Activated naive CD8-positive, alpha-beta T cell treated with anti-CD3 and anti-CD28 coated beads, Interleukin-2, amount 50 U/mL, for 24 hours (primary cell): ENCODE measurements at regions not wholly inside any gene's neighbourhood (a gene's known extent, or its start where the extent isn't known, plus 50 kb on each side); places are given as distances from the start of the nearest gene placed in this dataset.

ENCODE experiments used
- ATAC-seq: fragments of 150-1000 bp; cut with Tn5 transposase; one replicate; pipeline ENCODE4 v1.10.0; 2021
- DNase-seq: peaks from one replicate; pipeline ENCODE4 v3.0.0; 2021
- H3K27ac Mint-ChIP-seq: one replicate; pipeline ENCODE4 v1.8.0; 2021; ENCODE audit warnings: mild to moderate bottlenecking, mixed read lengths
- H3K27me3 Mint-ChIP-seq: one replicate; pipeline ENCODE4 v1.8.0; 2021; ENCODE audit warnings: mixed read lengths
- H3K36me3 Mint-ChIP-seq: one replicate; pipeline ENCODE4 v1.8.0; 2021; ENCODE audit warnings: low read depth, mixed read lengths
- H3K4me1 Mint-ChIP-seq: one replicate; pipeline ENCODE4 v1.8.0; 2021; ENCODE audit warnings: mixed read lengths
- H3K4me3 Mint-ChIP-seq: one replicate; pipeline ENCODE4 v1.8.0; 2021; ENCODE audit warnings: mild to moderate bottlenecking, moderate library complexity, mixed read lengths
- H3K9me3 Mint-ChIP-seq: one replicate; pipeline ENCODE4 v1.8.0; 2021; ENCODE audit warnings: mixed read lengths

DNA sequence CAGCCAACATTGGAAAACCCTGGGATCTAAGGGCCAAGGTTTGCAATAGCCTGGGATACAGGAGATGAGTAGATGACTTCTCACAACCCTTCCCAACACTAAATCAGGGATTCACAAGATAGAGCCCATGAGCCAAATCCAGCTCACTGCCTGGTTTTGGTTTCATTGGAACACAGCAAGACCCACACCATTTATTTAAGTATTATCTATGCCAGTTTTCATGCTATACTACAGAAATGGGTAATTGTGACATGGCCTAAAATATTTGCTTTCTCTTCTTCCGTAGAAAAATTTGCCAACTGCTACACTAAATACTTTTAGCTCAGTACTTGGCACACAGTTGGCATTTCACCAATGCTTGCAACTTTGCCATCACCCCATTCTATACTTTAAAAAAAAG, 132.0 kb upstream of the LMCD1 start:
- no peak for DNase-seq
- Mint-ChIP-seq H3K27ac (no peak overlapping the region), H3K27me3 (peaks cover 2% of the 10 kb centered on the region), H3K4me3 (no peak overlapping the region), H3K4me1 (no peaks in the 10 kb centered on the region), H3K36me3 (peaks cover 4% of the 10 kb centered on the region), H3K9me3 (peaks cover 4% of the 10 kb centered on the region)
- no peak for ATAC-seq

DNA sequence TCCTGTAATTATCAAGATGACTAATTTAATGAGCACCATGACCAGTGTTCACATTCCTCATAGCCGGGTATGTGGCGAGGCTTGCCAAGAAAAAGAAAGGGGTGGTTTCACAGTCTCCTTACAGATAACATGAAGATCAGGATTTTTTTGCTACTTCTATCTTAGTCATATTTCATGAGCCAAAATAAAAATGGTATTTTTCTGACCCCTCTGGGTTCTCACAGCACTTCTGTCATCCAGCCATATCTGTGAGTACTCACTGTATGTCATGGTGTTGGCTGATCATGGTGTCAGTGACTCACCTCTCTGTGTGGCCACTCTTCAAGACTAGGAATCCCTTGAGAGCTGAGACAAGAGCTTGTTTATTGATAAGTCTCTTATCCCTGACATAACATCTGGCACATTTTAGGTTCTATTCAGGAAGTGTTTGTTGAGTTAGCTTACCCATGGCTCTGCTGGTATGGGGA, 130.5 kb upstream of the LMCD1 start:
- Mint-ChIP-seq H3K9me3 (peaks cover 9% of the 10 kb centered on the region), H3K36me3 (peaks cover 7% of the 10 kb centered on the region), H3K27ac (no peak overlapping the region), H3K27me3 (peaks cover 2% of the 10 kb centered on the region), H3K4me1 (no peaks in the 10 kb centered on the region), H3K4me3 (no peak overlapping the region)
- ATAC-seq (peak; percentile 36), DNase-seq (no peak)

DNA sequence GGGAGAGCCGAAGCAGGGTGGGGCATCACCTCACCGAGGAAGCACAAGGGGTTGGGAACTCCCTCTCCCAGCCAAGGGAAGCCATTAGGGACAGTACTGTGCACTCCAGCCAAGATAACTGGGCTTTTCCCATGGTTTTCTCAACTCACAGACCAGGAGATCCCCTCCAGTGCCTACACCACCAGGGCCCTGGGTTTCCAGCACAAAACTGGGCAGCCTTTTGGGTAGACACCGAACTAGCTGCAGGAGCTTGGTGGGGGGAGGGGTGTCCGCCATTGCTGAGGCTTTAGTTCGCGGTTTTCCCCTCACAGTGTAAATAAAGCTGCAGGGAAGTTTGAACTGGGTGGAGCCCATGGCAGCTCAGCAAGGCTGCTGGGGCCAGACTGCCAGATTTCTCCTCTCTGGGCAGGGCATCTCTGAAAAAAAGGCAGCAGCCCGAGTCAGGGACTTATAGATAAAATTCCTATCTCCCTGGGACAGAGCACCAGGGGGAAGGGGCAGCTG, 129.6 kb upstream of the LMCD1 start:
- H3K36me3 Mint-ChIP-seq: peaks cover 7% of the 10 kb centered on the region
- H3K4me3 Mint-ChIP-seq: no peak overlapping the region
- H3K27ac Mint-ChIP-seq: no peak overlapping the region
- DNase-seq: no peak
- H3K27me3 Mint-ChIP-seq: peaks cover 2% of the 10 kb centered on the region
- ATAC-seq: no peak
- H3K9me3 Mint-ChIP-seq: peaks cover 18% of the 10 kb centered on the region
- no peaks in the 10 kb centered on the region for H3K4me1 Mint-ChIP-seq

DNA sequence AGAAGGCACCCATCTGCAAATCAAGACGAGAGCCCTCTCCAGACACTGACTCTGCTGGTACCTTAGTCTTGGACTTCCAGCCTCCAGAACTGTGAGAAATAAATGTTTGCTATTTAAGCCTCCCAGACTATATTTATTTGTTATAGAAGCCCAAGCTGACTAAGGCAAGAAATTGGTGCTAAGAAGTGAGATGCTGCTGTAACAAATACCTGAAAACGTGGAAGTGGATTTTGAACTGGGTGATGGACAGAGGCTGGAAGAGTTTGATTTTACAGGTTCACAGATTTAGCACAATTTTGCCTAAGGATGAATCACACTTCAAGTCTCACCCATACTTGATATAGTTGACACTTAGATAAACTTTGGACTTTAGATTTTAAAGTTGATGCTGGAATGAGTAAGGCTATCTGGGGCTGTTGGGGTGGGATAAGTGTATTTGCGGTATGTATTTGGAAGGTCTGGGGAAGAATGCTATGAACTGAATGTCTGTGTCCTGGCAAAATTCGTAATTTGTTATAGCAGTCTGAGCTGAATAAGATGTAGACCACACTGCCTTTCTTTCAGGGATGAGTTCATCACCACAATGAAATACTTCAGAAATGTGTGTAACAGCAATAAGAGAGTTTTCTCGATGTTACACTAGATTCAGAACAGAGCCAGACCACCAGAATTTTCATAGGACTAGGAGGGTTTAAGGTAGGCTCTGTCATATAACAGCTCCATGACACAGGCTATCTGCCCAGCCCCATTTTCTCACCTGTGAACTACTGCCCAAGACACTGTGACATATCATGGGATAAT, 120.5 kb upstream of the LMCD1 start:
- peaks cover 1% of the 10 kb centered on the region for H3K4me1 Mint-ChIP-seq
- no peak for DNase-seq
- H3K4me3 Mint-ChIP-seq: no peak overlapping the region
- peaks cover 10% of the 10 kb centered on the region for H3K9me3 Mint-ChIP-seq
- no peak for ATAC-seq
- H3K27ac Mint-ChIP-seq: no peak overlapping the region
- H3K36me3 Mint-ChIP-seq: no peaks in the 10 kb centered on the region
- no peaks in the 10 kb centered on the region for H3K27me3 Mint-ChIP-seq

DNA sequence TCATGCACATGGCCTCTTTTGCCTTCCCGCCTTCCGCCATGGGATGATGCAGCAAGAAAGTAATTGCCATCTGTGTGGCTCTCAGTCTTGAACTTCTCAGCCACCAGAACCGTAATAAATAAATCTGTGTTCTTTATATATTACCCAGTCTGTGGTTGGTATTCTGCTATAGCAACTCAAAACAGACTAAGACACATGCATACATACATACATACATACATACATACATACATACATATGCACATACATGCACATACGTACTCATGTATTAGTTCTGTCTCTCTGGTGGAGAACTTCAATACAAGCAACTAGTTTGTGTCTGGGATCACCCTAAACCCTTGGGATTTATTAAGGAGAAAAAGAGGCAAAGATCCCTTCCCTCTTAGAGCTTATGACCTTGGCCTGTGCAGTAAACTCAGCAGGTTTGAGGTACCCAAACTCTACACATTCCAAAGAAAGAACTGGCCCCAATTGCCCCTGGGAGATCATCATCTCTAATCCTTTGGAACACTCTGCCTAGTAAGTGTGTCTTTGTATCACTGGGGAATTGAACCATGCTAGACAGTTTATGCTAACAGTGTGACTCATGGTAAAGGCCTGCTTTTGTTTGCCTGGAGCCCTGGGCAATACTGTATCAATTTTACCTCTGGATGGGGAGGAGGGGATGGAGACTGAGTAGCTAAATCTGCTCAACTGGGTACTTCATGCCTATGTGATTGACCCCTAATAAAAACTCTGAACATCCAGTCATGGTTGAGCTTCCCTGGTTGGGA, 115.6 kb upstream of the LMCD1 start:
- Mint-ChIP-seq H3K4me1 (peaks cover 1% of the 10 kb centered on the region), H3K36me3 (no peaks in the 10 kb centered on the region), H3K27ac (no peak overlapping the region), H3K4me3 (no peak overlapping the region), H3K9me3 (no peaks in the 10 kb centered on the region), H3K27me3 (no peaks in the 10 kb centered on the region)
- no peak for ATAC-seq
- DNase-seq: no peak

DNA sequence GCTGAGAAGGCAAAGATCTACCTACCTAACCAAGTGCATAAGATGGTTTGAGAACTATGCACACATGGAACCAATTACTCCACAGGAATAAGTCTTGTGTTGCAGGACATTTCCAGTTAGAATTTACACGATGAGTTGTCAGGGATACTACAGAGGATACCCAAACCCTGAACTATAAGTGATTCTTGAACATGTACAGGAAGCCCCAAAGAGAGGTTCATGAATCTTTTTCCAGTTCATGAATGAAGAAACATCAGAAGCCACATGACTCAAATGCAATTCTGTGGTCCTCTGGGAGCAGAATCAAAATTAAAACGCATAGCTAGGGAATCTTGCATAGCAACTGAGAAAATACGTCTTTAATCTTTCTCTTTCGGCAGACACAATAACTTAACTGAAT, 114.1 kb upstream of the LMCD1 start:
- H3K27me3 Mint-ChIP-seq: no peaks in the 10 kb centered on the region
- no peaks in the 10 kb centered on the region for H3K36me3 Mint-ChIP-seq
- no peaks in the 10 kb centered on the region for H3K4me1 Mint-ChIP-seq
- ATAC-seq (no peak), DNase-seq (no peak)
- H3K4me3 Mint-ChIP-seq: no peak overlapping the region
- H3K27ac Mint-ChIP-seq: no peak overlapping the region
- H3K9me3 Mint-ChIP-seq: no peaks in the 10 kb centered on the region

DNA sequence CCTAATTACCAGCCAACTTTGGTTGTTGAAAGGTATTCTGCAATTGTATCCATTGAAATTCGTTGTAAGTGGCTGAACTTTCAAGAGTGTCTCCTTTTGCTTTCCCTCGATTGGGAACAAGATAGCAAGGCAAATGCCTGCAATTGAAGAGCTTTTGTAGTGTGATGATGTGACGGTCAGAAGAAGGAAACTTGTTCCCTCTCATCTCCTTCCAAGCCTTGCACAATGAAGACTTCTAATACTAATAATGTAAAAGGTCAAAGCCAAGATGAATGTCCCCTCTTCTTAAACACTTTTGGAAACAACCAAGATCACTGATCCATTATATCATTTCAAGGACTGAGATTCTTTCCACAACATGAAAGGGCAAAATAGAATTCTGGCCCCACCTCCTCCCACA, 101.9 kb upstream of the LMCD1 start:
- H3K36me3 Mint-ChIP-seq: no peaks in the 10 kb centered on the region
- no peak for DNase-seq
- H3K4me1 Mint-ChIP-seq: no peaks in the 10 kb centered on the region
- no peaks in the 10 kb centered on the region for H3K9me3 Mint-ChIP-seq
- H3K27me3 Mint-ChIP-seq: no peaks in the 10 kb centered on the region
- no peak overlapping the region for H3K27ac Mint-ChIP-seq
- no peak for ATAC-seq
- H3K4me3 Mint-ChIP-seq: no peak overlapping the region

DNA sequence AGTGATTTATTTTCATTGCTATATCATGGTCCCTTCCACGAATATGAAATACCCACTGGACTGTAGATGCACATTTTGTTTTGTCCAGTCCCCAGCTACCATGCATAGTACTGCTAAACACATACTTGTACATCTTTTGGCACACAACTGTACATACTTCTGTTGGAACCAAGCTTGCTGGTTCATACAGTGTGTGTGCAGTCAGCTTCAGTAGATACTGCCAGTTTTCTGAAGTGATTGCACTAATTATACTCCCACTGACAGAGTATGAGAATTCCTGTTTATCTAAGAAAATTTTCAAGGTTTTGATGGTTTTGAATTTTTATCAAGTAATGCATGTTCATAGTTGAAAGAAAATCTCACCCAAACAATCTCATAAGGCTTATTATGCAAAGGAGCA, 100.7 kb upstream of the LMCD1 start:
- Mint-ChIP-seq H3K4me3 (no peak overlapping the region), H3K9me3 (peaks cover 6% of the 10 kb centered on the region), H3K27ac (no peak overlapping the region), H3K4me1 (no peaks in the 10 kb centered on the region), H3K27me3 (no peaks in the 10 kb centered on the region), H3K36me3 (no peaks in the 10 kb centered on the region)
- DNase-seq (no peak), ATAC-seq (no peak)

DNA sequence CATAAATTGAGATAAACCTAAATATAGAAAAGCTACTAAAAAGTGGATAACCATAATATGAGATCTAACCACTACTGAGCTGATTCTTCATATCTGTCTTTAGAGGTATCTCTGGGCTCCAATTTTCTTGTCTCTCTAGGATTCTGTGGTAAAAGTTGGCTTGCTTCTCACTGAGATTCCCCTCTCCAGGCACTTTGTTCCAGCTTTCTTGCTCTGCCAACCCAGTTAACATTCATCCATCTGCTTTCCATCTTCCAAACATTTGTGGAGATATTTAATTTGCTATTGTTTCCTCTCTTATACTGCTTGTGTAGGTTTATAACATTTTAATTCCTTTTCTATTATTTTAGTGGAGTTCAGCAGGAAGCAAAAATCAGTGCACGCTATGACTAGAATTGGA, 97.6 kb upstream of the LMCD1 start:
- no peak for ATAC-seq
- Mint-ChIP-seq H3K4me3 (no peak overlapping the region), H3K36me3 (no peaks in the 10 kb centered on the region), H3K4me1 (no peaks in the 10 kb centered on the region), H3K27me3 (no peaks in the 10 kb centered on the region), H3K27ac (no peak overlapping the region), H3K9me3 (peaks cover 8% of the 10 kb centered on the region)
- no peak for DNase-seq

DNA sequence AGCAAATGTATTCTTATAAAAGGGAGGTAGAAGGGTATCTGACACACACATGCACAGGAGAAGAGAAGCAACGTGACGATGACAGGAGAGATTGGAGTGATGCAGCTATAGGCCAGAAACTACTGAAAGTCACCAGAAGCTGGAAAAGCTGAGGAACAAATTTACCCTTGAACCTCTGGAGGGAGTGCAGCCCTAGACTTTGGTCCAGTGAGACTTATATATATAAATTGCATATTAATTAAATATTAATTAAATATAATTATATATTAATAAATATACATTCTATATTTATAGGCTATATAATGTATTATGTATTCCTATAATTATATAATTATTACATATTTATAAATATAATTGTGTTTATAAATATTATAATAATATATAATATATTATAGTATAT, 96.5 kb upstream of the LMCD1 start:
- Mint-ChIP-seq H3K27me3 (no peaks in the 10 kb centered on the region), H3K4me3 (no peak overlapping the region), H3K4me1 (no peaks in the 10 kb centered on the region), H3K9me3 (peaks cover 8% of the 10 kb centered on the region), H3K27ac (no peak overlapping the region), H3K36me3 (no peaks in the 10 kb centered on the region)
- no peak for ATAC-seq
- no peak for DNase-seq

DNA sequence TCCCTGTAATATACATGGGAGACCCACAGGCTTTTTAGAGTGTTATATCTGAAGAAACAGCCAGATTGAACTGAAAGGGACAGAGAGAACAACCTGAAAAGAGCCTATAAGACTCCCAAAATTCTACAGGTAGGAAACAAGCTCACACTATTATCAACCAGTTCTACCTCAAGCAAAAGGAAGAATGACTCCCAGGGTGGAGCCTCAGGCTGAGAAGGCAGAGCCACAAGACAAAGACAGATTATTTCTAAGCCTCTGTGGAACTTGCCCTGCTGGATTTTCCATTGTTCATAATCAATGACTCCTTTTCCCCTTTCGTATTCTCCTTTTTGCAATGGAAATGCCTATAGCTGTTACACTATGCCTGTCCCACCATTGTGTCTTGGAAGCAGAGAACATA, 95.1 kb upstream of the LMCD1 start:
- ATAC-seq: no peak
- Mint-ChIP-seq H3K36me3 (no peaks in the 10 kb centered on the region), H3K9me3 (peaks cover 8% of the 10 kb centered on the region), H3K4me1 (no peaks in the 10 kb centered on the region), H3K27me3 (no peaks in the 10 kb centered on the region), H3K4me3 (no peak overlapping the region), H3K27ac (no peak overlapping the region)
- no peak for DNase-seq

DNA sequence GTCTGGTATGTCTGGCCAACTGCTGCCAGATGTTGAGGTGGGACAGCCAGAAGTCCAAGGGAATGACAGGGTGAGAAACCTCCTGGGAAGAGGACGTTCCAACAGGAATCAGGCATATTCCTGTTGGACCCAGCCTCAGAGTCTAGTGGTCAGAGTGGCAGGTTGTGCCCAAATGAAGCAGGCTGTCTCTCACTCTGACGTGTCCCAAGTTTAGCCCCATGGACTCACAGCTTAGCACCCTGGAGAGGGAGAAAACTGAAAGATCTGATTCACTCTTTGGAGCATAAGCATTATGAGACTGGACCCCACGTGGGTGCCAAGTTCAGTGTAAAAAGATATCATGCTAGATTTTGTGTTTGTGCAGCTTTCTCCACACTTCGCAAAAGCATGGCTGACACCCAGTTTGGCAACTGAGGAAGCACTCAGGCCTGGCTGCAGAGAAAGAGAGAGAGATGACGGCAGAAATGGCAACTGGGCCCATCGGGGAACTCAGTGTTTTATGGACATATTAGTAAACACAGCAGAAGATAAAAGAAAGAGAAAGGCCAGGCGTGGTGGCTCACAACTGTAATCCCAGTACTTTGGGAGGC, 88.2 kb upstream of the LMCD1 start:
- Mint-ChIP-seq H3K36me3 (no peaks in the 10 kb centered on the region), H3K27me3 (no peaks in the 10 kb centered on the region), H3K4me1 (peaks cover 4% of the 10 kb centered on the region), H3K27ac (no peak overlapping the region), H3K4me3 (no peak overlapping the region), H3K9me3 (no peaks in the 10 kb centered on the region)
- ATAC-seq (no peak), DNase-seq (no peak)

DNA sequence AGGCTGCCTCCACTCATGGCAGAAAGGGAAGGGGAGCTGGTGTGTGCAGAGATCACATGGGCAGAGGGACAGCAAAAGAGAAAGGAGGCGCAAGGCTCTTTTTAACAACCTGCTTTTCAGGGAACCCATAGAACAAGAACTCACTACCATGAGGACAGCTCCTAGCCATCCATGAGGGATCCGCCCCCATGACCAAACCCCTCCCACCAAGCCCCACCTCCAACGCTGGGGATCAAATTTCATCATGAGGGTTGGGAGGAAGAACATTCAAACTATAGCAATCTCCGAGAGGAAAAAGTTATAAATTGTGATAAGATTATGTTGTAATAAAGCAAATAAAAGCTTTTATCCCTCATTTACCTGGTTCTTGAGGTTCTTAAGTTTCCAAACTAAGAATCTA, 84.7 kb upstream of the LMCD1 start:
- DNase-seq: peak; percentile 7
- no peak overlapping the region for H3K27ac Mint-ChIP-seq

DNA sequence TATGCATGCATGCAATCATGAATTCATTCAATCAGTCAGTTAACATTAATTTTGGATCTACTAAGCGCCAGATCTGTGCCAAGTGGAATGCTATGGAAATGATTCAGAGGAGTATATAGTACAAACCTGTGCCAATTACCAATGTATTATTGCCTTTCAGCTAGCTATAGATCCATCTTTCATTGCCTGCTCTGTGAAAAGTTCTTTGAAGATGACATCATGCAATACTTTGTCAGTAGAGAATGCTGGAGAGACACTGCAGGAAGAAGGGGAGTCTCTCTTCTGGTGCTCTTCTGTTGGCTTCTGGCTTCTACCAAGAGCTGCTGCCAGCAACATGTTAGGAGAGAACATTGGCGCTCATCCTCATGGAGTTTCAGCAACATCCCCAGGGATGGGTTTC, 81.0 kb upstream of the LMCD1 start:
- ATAC-seq (no peak), DNase-seq (no peak)
- Mint-ChIP-seq H3K27ac (no peak overlapping the region), H3K4me3 (no peak overlapping the region), H3K36me3 (no peaks in the 10 kb centered on the region), H3K9me3 (no peaks in the 10 kb centered on the region), H3K27me3 (no peaks in the 10 kb centered on the region), H3K4me1 (peaks cover 4% of the 10 kb centered on the region)

More for the DNA sequence above, 84.7 kb upstream of the LMCD1 start:
- Mint-ChIP-seq H3K9me3 (no peaks in the 10 kb centered on the region), H3K4me3 (no peak overlapping the region), H3K27me3 (no peaks in the 10 kb centered on the region), H3K36me3 (no peaks in the 10 kb centered on the region), H3K4me1 (peaks cover 4% of the 10 kb centered on the region)
- ATAC-seq: no peak

DNA sequence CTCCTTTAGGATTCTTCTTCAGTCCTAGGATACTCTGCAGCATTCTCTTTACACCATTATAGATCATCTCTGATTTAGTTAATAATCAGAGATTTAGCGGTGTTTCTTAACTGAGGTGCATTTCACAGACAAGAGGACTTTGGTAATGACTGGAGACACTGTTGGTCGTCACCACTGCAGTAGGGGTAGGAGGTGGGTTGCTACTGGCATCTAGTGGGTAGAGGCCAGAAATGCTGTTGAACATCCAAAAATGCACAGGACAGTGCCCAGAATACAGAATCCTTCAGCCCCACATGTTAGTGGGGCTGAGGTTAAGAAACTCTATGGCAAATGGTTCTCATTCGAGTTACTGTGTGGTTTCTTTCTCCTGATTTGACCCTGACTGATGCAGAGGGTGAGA, 80.4 kb upstream of the LMCD1 start:
- H3K9me3 Mint-ChIP-seq: no peaks in the 10 kb centered on the region
- H3K4me1 Mint-ChIP-seq: peaks cover 4% of the 10 kb centered on the region
- H3K27me3 Mint-ChIP-seq: no peaks in the 10 kb centered on the region
- no peaks in the 10 kb centered on the region for H3K36me3 Mint-ChIP-seq
- no peak overlapping the region for H3K27ac Mint-ChIP-seq
- H3K4me3 Mint-ChIP-seq: no peak overlapping the region
- peak; percentile 57 for ATAC-seq
- no peak for DNase-seq
